ENCODE measurements at regions not wholly inside any gene's neighbourhood (a gene's known extent, or its start where the extent isn't known, plus 50 kb on each side); places are given as distances from the start of the nearest gene placed in this dataset.
"Not testable (repeated sequence)": the region's sequence is repeated elsewhere in the genome, so short reads cannot be mapped to it uniquely, and the experiment has no call there.

DNA sequence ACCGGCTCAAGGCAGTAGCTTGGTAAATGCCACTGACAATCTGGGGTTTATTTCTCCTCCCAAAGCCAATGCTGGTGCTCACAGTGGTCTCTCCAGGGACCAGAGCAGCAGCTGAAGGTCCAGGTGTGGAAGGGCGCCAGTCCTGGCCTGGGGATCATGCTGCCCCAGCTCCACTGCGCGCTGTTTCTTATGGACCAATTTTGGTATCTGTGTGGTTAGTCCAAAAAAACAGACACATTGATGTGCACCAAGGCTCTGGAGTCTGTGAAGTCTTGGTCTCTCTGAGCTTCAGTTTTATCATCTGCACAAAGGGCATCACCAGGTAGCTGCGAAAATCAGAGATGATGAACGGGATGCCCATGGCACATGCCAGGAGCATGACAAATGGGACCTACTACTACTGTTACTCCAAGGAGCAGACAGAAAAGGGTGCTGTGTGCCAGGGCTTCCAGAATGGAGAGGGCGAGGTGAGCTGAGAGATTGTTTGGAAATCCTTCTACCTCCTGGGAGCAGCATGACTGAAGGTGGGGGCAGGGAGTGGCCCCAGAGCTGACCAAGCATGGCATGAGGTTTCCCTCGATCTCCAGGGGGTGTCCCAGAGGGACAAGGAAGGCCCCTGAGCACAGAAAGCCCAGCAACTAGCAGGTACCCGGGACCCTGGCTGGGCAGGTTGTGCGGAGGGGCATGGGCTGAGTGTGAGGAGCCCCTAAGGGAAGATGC, 134.3 kb upstream of the PRR20G start:
- no peak overlapping the region for H3K9ac ChIP-seq (ENCODE audit: low read length)
- H3K4me3 ChIP-seq (ENCODE audit: low read depth, low read length), result no peak overlapping the region
- H3K27ac ChIP-seq (ENCODE audit: low read depth, low read length), result no peak overlapping the region
- peaks cover 75% of the 10 kb centered on the region for H3K4me1 ChIP-seq (ENCODE audit: control insufficient read depth, insufficient read depth, low read length)
- H3K27me3 ChIP-seq (ENCODE audit: control insufficient read depth, insufficient read depth, low read length), result no peaks in the 10 kb centered on the region
- H3K36me3 ChIP-seq (ENCODE audit: control insufficient read depth, insufficient read depth, low read length), result no peaks in the 10 kb centered on the region
- H3K9me3 ChIP-seq (ENCODE audit: control insufficient read depth, insufficient read depth, low read depth, low read length), result no peaks in the 10 kb centered on the region

DNA sequence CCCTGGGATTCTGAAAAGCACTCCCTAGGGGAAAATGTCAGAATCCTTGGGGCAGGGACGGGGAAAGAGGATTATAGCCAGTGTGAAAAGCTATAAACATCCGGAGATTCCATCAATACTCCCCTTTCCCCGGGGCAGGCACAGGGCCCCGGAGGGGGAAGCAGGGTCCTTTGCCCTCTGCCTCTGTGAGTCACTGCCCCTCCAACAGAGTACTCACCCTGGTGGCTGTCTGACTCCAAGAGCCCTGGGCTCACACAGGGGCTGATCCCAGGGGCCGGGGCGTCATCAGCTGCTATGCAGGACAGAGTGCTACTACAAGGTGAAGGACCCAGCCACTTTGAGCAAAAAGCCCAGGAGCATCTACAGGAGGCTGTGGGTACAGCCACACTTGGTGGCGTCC, 133.0 kb upstream of the PRR20G start:
- Histone ChIP-seq H3K9ac (ENCODE audit: low read length) (no peak overlapping the region), H3K4me3 (ENCODE audit: low read depth, low read length) (no peak overlapping the region), H3K36me3 (ENCODE audit: control insufficient read depth, insufficient read depth, low read length) (no peaks in the 10 kb centered on the region), H3K27me3 (ENCODE audit: control insufficient read depth, insufficient read depth, low read length) (no peaks in the 10 kb centered on the region), H3K4me1 (ENCODE audit: control insufficient read depth, insufficient read depth, low read length) (peaks cover 63% of the 10 kb centered on the region; the same call in 1 of the 2 replicates), H3K27ac (ENCODE audit: low read depth, low read length) (no peak overlapping the region), H3K9me3 (ENCODE audit: control insufficient read depth, insufficient read depth, low read depth, low read length) (no peaks in the 10 kb centered on the region)

DNA sequence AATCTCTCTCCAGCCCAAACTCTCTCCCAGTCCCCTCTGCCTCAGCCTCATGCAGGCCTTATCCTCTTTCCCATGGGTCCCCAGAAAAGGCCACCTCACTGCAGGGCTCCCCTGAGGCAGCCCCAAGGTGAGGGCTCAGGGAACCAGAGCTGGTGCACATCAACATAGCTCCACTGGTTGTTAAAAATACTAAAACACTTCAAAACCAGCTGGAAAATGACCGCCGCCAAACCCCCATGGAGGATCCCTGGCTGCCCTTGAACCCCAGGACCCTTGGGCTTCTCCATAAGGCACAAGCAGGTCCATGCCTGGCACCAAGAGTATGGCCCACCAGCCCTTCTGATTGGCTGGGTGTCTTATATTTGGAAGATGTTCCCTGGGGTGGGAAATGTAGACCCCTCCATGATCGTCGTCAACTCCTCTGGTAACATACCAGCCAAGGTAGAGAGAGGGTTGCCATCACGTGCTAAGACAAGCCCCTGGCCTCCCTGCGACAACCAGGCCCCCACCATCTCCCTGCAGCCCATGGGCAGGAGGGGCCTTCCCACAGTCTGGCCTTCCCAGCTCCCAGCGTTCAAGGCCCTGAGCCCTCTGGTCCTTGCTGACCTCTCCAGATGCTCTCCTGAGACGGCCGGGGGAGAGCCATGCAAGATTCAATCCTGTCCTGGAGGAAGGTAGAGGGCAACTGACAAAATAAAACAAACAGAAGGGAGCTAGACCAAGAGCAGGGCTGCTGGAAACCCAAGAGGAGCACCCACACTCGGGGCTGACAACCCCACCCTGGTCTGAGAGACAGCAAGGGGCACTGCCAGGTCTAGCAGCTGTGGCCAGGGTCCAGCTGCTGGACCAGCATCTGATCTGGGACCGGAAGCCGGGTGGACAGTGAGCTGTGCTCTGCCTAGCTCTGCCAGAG, 132.1 kb upstream of the PRR20G start:
- Histone ChIP-seq H3K27me3 (ENCODE audit: control insufficient read depth, insufficient read depth, low read length) (no peaks in the 10 kb centered on the region), H3K4me3 (ENCODE audit: low read depth, low read length) (no peak overlapping the region), H3K27ac (ENCODE audit: low read depth, low read length) (no peak overlapping the region), H3K9me3 (ENCODE audit: control insufficient read depth, insufficient read depth, low read depth, low read length) (no peaks in the 10 kb centered on the region), H3K9ac (ENCODE audit: low read length) (no peak overlapping the region), H3K36me3 (ENCODE audit: control insufficient read depth, insufficient read depth, low read length) (no peaks in the 10 kb centered on the region), H3K4me1 (ENCODE audit: control insufficient read depth, insufficient read depth, low read length) (peaks cover 54% of the 10 kb centered on the region; the same call in 1 of the 2 replicates)

DNA sequence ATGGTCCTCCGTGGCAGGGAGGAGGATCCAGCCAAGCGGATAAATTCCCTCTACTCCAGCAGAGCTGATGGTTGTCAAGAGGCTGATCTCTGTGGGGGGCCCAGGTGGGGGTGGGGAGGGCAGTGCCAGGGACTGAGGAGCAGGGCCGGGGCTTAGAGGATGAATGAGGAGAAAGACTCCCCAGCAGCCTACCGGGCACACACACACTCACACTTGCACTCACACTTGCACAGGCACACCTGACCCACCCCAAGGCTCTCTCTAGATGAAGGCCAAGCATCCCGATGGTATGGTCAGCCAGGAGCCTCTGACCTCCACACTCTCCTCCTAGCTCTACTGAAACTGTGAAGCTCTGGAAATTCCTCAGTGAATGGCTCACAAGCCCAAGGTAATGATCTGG, 131.3 kb upstream of the PRR20G start:
- H3K9ac ChIP-seq (ENCODE audit: low read length), result no peak overlapping the region
- no peaks in the 10 kb centered on the region for H3K36me3 ChIP-seq (ENCODE audit: control insufficient read depth, insufficient read depth, low read length)
- H3K27ac ChIP-seq (ENCODE audit: low read depth, low read length), result no peak overlapping the region
- H3K9me3 ChIP-seq (ENCODE audit: control insufficient read depth, insufficient read depth, low read depth, low read length), result no peaks in the 10 kb centered on the region
- H3K4me1 ChIP-seq (ENCODE audit: control insufficient read depth, insufficient read depth, low read length), result peaks cover 47% of the 10 kb centered on the region; the same call in 1 of the 2 replicates
- no peaks in the 10 kb centered on the region for H3K27me3 ChIP-seq (ENCODE audit: control insufficient read depth, insufficient read depth, low read length)
- no peak overlapping the region for H3K4me3 ChIP-seq (ENCODE audit: low read depth, low read length)

DNA sequence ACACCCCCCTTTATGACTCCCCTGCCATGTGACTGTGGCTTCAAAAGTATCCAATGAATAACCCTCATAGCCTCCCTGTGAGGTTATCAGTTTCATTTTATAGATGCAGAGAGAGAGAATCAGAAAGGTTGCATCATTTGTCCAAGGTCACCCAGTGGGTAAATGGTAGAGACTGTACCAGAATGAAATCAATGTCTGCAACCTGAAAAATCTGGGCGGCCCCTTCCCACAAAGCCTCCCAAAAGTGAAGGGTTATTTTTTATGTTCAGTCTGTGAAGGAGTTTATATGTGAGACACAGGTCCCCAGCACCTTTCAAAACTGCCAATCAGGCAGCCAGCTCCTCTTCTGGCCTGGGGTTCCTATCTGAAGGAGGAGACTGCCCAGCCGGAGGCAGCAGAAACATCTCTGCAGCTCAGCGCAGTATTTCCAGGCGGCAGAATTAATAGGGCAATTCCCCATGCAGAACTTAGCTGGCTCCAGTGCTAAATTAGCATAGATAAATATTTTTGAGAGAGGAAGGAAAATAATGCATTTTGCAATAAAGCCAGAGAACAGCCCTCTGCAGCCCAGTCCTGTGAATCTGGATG, 130.8 kb upstream of the PRR20G start:
- H3K9me3 ChIP-seq (ENCODE audit: control insufficient read depth, insufficient read depth, low read depth, low read length), result no peaks in the 10 kb centered on the region
- H3K36me3 ChIP-seq (ENCODE audit: control insufficient read depth, insufficient read depth, low read length), result no peaks in the 10 kb centered on the region
- no peak overlapping the region for H3K27ac ChIP-seq (ENCODE audit: low read depth, low read length)
- H3K9ac ChIP-seq (ENCODE audit: low read length), result no peak overlapping the region
- H3K4me1 ChIP-seq (ENCODE audit: control insufficient read depth, insufficient read depth, low read length), result peaks cover 42% of the 10 kb centered on the region; the same call in 1 of the 2 replicates
- H3K27me3 ChIP-seq (ENCODE audit: control insufficient read depth, insufficient read depth, low read length), result no peaks in the 10 kb centered on the region
- no peak overlapping the region for H3K4me3 ChIP-seq (ENCODE audit: low read depth, low read length)

DNA sequence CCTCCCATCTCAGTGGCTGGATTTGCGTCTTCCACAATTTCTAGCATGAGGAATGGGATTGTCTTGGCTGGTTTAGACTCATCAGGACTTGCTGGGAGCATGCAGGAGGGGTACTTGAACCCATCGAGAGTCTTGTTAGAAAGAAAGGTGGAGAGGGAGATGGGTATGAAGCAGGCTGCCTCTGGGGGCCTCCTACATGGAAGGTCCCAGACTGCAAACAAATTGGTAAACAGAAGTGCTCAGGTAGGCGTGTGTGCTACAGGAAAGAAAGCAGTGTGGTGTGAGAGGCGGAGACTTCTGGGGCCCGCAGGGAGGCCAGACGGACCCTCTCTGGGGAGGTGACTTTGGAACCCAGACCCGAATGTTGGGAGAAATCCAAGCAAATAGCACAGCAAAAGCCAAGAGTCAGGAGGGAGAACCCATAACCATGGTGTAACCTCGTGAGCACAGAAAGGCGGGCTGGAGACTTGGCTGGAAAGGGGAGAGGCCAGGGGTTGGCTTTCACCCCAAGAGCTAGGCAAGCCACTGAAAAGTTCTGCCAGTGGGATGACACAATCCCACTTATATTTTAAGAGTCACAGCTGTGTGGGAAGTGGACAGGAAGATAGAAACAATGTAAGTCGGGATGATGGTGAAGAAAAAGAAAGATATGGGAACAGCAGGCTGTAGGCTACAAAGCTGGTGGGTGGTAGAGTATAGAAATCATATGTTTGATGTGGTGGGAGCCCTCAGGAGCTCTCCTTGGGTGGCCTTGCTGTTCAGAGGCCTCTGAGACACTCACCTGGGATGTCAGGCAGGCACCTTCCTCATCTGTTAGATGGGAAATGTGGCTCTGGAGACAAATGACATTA, 130.1 kb upstream of the PRR20G start:
- Histone ChIP-seq H3K4me1 (ENCODE audit: control insufficient read depth, insufficient read depth, low read length) (peaks cover 37% of the 10 kb centered on the region; the same call in 1 of the 2 replicates), H3K9ac (ENCODE audit: low read length) (no peak overlapping the region), H3K36me3 (ENCODE audit: control insufficient read depth, insufficient read depth, low read length) (no peaks in the 10 kb centered on the region), H3K9me3 (ENCODE audit: control insufficient read depth, insufficient read depth, low read depth, low read length) (no peaks in the 10 kb centered on the region), H3K27me3 (ENCODE audit: control insufficient read depth, insufficient read depth, low read length) (peaks cover under 1% of the 10 kb centered on the region; the same call in 1 of the 2 replicates), H3K4me3 (ENCODE audit: low read depth, low read length) (no peak overlapping the region), H3K27ac (ENCODE audit: low read depth, low read length) (no peak overlapping the region)

GRCh38 chr3:127413871-127414270, 126.0 kb upstream of the PRR20G start:
- Histone ChIP-seq H3K27ac (ENCODE audit: low read depth, low read length) (no peak overlapping the region), H3K4me1 (ENCODE audit: control insufficient read depth, insufficient read depth, low read length) (peaks cover 40% of the 10 kb centered on the region), H3K9ac (ENCODE audit: low read length) (no peak overlapping the region), H3K4me3 (ENCODE audit: low read depth, low read length) (no peak overlapping the region), H3K36me3 (ENCODE audit: control insufficient read depth, insufficient read depth, low read length) (no peaks in the 10 kb centered on the region), H3K9me3 (ENCODE audit: control insufficient read depth, insufficient read depth, low read depth, low read length) (no peaks in the 10 kb centered on the region), H3K27me3 (ENCODE audit: control insufficient read depth, insufficient read depth, low read length) (peaks cover 22% of the 10 kb centered on the region)

DNA sequence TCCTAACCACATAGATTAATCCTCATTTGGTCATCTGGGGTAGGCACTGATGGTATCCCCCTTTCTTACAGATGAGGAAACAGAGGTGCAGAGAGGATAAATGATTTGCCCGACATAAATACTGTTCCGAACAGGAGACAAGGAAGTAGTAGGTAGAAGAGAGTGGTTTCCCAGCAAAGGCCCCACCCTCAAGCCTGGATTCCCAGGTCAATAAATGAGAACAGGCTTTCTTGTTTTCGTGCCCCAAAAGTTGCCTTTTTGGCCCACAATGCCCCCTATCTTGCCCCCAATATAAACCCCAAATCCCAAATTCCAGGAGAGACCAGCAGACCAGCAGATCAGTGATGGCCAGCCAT, 125.5 kb upstream of the PRR20G start:
- Histone ChIP-seq H3K4me1 (ENCODE audit: control insufficient read depth, insufficient read depth, low read length) (peaks cover 35% of the 10 kb centered on the region), H3K36me3 (ENCODE audit: control insufficient read depth, insufficient read depth, low read length) (no peaks in the 10 kb centered on the region), H3K9ac (ENCODE audit: low read length) (no peak overlapping the region), H3K9me3 (ENCODE audit: control insufficient read depth, insufficient read depth, low read depth, low read length) (no peaks in the 10 kb centered on the region), H3K27me3 (ENCODE audit: control insufficient read depth, insufficient read depth, low read length) (peaks cover 24% of the 10 kb centered on the region), H3K4me3 (ENCODE audit: low read depth, low read length) (no peak overlapping the region), H3K27ac (ENCODE audit: low read depth, low read length) (no peak overlapping the region)

- Histone ChIP-seq H3K36me3 (ENCODE audit: control insufficient read depth, insufficient read depth, low read length) (no peaks in the 10 kb centered on the region), H3K27ac (ENCODE audit: low read depth, low read length) (no peak overlapping the region), H3K9me3 (ENCODE audit: control insufficient read depth, insufficient read depth, low read depth, low read length) (no peaks in the 10 kb centered on the region), H3K4me3 (ENCODE audit: low read depth, low read length) (no peak overlapping the region), H3K4me1 (ENCODE audit: control insufficient read depth, insufficient read depth, low read length) (peaks cover 32% of the 10 kb centered on the region), H3K9ac (ENCODE audit: low read length) (no peak overlapping the region), H3K27me3 (ENCODE audit: control insufficient read depth, insufficient read depth, low read length) (peaks cover 24% of the 10 kb centered on the region)
Measured at GRCh38 chr3:127412578-127413317, 124.9 kb upstream of the PRR20G start.

GRCh38 chr3:127411875-127412274, 124.0 kb upstream of the PRR20G start:
- not testable (repeated sequence) for H3K36me3 ChIP-seq (ENCODE audit: control insufficient read depth, insufficient read depth, low read length); H3K27ac ChIP-seq (ENCODE audit: low read depth, low read length); H3K4me3 ChIP-seq (ENCODE audit: low read depth, low read length); H3K9ac ChIP-seq (ENCODE audit: low read length); H3K9me3 ChIP-seq (ENCODE audit: control insufficient read depth, insufficient read depth, low read depth, low read length)
- peaks cover 37% of the 10 kb centered on the region for H3K4me1 ChIP-seq (ENCODE audit: control insufficient read depth, insufficient read depth, low read length)
- peaks cover 24% of the 10 kb centered on the region for H3K27me3 ChIP-seq (ENCODE audit: control insufficient read depth, insufficient read depth, low read length)

All from HUES6 (cell line).